ENCODE measurements at regions not wholly inside any gene's neighbourhood (a gene's known extent, or its start where the extent isn't known, plus 50 kb on each side); places are given as distances from the start of the nearest gene placed in this dataset.

DNA sequence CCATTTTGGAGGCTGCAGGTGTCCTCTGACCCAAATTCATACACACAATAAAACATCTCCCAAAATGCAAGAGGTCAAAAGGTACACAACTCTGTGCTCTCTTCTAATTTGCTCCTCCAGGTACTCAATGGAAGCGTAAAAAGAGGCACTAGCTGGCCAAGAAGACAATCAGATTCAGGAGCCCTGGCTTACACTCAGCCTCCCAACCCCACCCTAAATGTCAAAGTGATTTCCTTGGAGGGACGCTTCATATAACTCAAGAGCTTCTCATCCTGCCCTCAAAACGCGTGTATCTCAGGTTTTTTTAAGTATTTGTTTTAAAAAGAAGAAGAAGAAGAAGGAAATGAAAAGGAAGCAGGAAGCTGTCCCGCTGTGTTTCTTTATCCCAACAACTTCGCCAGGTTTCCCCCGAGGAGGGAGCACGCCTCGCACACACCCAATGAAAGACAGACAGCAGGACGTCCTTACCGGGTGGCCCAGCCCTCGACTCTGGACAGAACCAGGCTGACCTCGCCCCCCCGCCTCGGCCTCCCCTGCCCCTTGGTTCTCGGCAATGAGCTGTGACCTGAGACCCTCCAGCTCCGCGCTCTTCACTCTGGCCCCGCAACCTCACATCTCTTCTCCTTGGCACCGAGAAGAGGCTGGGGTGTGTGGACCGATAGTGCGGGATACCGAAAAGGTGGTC lies 620.7 kb upstream of the ZNF385D start:
- DNase-seq (ENCODE audit: low spot score): no peak
- in situ Hi-C loops (cut with MboI; ENCODE audit: low sequenced_read_pairs, unreplicated experiment): no loop called here

DNA sequence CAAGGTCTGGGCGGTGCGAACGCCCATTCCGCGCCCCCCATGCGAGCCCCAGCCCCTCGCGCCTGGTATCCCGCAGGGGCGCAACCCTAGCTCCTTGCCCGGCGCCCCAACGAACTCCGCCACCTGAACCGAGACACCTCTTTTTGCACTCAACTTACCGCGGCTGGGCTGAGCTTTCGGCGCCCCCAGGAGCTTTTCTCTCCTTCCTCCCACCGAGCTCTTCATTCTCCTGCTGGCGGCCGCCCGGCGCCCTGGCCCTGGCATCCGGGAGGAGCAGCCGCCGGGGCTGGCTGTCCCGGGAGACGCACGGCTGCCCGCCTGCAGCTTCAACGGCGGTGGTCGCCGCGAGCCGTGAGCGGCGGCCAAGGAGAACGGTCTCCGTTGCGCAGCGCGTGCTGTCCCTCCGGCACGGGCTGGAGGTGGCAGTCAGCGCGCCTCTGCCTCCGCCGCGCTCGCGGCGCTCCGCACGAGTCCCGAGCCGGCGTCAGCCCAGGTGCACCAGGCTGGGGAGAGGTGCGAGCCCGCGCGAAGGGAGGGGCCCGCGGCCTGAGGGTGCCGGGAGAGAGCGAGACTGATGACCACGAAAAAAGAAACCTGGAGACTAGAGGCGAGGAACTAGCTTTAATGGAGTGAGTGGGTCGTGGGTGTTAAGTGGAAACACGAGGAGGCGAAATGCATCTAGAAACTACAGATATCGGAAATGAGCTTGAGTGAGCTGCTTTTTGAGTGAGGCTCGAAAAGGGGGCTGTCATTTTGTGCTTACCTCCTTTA lies 621.5 kb upstream of the ZNF385D start:
- in situ Hi-C loops (cut with MboI; ENCODE audit: low sequenced_read_pairs, unreplicated experiment): no loop called here
- TF ChIP-seq, protein P1, sequence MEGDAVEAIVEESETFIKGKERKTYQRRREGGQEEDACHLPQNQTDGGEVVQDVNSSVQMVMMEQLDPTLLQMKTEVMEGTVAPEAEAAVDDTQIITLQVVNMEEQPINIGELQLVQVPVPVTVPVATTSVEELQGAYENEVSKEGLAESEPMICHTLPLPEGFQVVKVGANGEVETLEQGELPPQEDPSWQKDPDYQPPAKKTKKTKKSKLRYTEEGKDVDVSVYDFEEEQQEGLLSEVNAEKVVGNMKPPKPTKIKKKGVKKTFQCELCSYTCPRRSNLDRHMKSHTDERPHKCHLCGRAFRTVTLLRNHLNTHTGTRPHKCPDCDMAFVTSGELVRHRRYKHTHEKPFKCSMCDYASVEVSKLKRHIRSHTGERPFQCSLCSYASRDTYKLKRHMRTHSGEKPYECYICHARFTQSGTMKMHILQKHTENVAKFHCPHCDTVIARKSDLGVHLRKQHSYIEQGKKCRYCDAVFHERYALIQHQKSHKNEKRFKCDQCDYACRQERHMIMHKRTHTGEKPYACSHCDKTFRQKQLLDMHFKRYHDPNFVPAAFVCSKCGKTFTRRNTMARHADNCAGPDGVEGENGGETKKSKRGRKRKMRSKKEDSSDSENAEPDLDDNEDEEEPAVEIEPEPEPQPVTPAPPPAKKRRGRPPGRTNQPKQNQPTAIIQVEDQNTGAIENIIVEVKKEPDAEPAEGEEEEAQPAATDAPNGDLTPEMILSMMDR (IDR thresholded peaks at IDR 0.05; ENCODE audit: borderline replicate concordance, control extremely low read depth, extremely low read depth, insufficient read depth, missing control alignments): no peak
- peak; percentile 7 for DNase-seq (ENCODE audit: low spot score)

More for the DNA sequence above, 620.7 kb upstream of the ZNF385D start:
- TF ChIP-seq, protein P1 (IDR thresholded peaks at IDR 0.05; ENCODE audit: borderline replicate concordance, control extremely low read depth, extremely low read depth, insufficient read depth, missing control alignments): no peak

DNA sequence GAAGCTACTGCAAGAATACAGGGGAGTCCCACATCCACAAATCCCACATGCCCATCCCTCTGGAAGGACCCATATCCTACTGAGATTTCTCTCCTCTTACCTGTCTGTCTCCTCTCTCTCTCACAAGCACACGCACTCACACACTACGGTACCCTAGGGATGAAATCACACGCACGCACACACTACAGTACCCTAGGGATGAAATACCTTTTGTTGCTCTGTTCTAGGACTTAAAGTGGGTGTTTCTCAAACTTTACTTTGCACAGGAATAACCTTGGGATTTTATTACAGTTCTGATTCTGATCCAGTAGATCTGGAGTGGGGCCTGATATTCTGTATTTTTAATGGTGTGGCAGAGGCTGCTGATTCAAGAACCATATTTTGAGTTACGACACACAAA lies 622.2 kb upstream of the ZNF385D start:
- TF ChIP-seq, protein P1 (IDR thresholded peaks at IDR 0.05; ENCODE audit: borderline replicate concordance, control extremely low read depth, extremely low read depth, insufficient read depth, missing control alignments): no peak
- DNase-seq (ENCODE audit: low spot score): no peak
- in situ Hi-C loops (cut with MboI; ENCODE audit: low sequenced_read_pairs, unreplicated experiment): no loop called here

DNA sequence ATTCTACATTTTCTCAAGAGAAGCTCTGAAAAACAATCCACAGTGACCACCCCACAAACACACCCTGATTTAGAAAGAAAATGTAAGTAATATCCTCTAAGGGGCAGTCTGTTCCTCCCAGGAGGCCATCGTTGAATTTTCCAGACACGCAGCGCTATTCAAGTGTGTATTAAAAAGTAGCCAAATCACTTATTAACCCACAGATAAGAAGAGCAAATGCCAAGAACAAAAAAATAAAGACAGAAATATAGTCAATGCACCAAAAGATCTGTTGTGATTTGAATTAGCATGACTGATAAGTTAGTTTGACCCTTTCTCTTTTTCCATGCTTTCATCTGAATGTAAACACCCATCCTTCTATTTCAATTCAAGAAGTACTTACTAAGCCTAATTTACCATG lies 622.8 kb upstream of the ZNF385D start:
- no peak for DNase-seq (ENCODE audit: low spot score)
- TF ChIP-seq, protein P1 (IDR thresholded peaks at IDR 0.05; ENCODE audit: borderline replicate concordance, control extremely low read depth, extremely low read depth, insufficient read depth, missing control alignments): no peak
- in situ Hi-C loops (cut with MboI; ENCODE audit: low sequenced_read_pairs, unreplicated experiment): no loop called here

DNA sequence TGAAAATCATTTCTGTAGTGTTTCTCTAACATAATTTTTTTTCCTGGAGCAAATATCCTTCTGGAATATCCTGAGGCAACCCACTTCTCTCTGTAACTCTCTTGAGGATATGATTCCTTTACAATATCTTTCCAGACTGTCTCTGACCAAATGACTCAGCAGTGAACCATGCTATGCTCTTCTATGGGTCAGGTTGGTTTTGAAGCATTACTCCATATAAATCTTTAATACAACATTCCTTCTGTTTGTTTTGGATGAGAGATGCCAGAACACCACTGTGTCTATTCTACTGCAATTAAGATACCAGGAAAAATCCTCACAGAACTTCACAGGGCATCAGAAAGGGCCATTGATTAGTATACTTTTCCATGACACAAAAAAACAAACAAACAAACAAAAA lies 626.4 kb upstream of the ZNF385D start:
- no peak for DNase-seq (ENCODE audit: low spot score)
- in situ Hi-C loops (cut with MboI; ENCODE audit: low sequenced_read_pairs, unreplicated experiment): no loop called here
- TF ChIP-seq, protein P1 (IDR thresholded peaks at IDR 0.05; ENCODE audit: borderline replicate concordance, control extremely low read depth, extremely low read depth, insufficient read depth, missing control alignments): no peak

DNA sequence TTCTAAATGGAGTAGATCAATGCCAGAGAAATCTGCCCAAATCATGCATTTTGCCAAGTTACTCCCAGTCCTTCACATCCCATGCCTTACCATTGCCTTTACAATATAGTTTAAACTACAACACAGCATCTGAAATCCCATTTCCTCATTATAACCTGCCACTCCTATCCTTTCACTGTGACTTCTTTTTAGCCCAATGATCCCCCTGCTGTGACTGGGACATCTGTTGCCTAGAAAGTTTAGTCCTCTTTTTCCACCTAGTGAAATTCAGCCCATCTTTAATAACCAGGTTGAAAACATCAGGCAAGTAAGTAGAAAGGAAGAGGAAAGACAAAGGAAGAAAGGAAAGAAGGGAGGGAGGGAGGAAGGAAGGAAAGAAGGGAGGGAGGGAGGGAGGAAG lies 627.9 kb upstream of the ZNF385D start:
- TF ChIP-seq, protein P1 (IDR thresholded peaks at IDR 0.05; ENCODE audit: borderline replicate concordance, control extremely low read depth, extremely low read depth, insufficient read depth, missing control alignments): no peak
- no peak for DNase-seq (ENCODE audit: low spot score)
- in situ Hi-C loops (cut with MboI; ENCODE audit: low sequenced_read_pairs, unreplicated experiment): no loop called here

Data from GM13976 (cell line).